GM18907 (cell line): ENCODE measurements at regions not wholly inside any gene's neighbourhood (a gene's known extent, or its start where the extent isn't known, plus 50 kb on each side); places are given as distances from the start of the nearest gene placed in this dataset.

ENCODE experiments used
- ATAC-seq: cut with Tn5 transposase; IDR thresholded peaks from one replicate; pipeline ENCODE4 v1.9.1; 2021; ENCODE audit warnings: mild to moderate bottlenecking, moderate library complexity; ENCODE audit not compliant: unreplicated experiment

DNA sequence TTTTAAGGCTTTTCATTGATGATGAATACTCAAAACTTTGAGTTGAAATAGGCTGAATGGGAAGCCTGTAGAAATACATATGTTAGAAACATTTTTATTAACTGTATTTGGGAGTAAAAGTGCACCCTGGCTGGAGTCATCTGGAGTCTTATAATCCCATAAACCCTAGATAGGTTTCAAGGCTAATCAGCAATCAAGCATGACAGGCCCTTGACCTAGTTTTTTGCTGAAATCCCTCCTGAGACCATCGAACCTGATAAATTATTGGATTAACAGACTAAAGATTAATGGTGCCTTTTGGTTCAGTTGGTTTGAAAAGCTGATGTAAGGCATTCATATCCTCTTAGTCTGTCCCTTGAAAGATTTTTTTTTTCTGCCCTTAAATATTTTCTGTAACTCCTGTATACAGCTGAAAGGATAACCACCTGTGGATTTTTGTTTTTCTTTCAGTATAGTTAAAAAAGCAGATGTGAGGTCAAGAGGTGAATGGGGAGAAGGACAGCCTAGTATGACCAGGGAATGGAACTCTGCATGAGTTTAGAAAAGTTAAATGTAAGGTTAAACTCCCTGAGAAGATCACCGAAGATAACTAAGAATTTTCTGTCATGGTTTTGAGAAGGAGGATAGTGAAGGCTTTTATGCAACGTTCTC lies 69.4 kb upstream of the STXBP5L start:
- ATAC-seq = no peak

- no peak for ATAC-seq
Measured at GRCh38 chr3:120839120-120839519, 68.9 kb upstream of the STXBP5L start.

DNA sequence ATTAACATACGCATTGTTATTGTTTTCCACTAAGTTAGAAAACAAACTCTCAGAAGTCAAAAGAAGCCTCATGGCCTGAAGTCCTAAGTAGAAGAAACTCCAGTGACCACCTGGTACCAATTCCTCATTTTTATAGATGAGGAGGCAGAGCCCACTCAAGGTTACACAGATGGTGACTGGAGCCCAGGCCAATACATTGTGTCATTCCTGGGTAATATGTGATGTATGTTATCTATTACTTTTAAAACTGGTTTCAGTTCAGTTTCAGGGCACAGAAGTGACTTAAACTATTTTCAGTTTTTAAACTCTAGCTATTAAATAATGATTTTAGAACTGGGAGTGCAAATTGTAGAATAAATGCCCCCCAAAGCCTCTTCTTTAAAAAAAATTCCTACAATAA lies 66.7 kb upstream of the STXBP5L start:
- peak; percentile 82 for ATAC-seq

- ATAC-seq = no peak
Measured at GRCh38 chr3:120846073-120846472, 61.9 kb upstream of the STXBP5L start.

GRCh38 chr3:120848503-120848902 lies 59.5 kb upstream of the STXBP5L start:
- ATAC-seq = no peak

GRCh38 chr3:120850381-120851295 lies 57.4 kb upstream of the STXBP5L start:
- no peak for ATAC-seq

- no peak for ATAC-seq
Measured at GRCh38 chr3:120852412-120852811, 55.6 kb upstream of the STXBP5L start.

DNA sequence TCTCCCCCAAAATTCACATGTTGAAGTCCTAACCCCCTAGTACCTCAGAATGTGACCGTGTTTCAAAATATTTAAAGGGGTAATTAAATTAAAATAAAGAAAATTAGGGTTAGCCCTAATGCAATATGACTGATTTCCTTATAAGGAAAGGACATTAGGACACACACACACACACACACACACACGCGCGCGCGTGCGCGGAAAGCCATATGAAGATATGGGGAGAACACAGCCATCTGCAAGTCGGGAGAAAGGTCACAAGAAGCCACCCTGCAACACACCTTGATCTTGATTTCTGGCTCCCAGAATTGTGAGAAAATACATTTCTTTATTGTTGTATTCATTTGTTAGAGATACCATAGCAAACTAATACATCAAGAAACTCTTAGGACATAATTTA lies 54.6 kb upstream of the STXBP5L start:
- ATAC-seq = no peak

DNA sequence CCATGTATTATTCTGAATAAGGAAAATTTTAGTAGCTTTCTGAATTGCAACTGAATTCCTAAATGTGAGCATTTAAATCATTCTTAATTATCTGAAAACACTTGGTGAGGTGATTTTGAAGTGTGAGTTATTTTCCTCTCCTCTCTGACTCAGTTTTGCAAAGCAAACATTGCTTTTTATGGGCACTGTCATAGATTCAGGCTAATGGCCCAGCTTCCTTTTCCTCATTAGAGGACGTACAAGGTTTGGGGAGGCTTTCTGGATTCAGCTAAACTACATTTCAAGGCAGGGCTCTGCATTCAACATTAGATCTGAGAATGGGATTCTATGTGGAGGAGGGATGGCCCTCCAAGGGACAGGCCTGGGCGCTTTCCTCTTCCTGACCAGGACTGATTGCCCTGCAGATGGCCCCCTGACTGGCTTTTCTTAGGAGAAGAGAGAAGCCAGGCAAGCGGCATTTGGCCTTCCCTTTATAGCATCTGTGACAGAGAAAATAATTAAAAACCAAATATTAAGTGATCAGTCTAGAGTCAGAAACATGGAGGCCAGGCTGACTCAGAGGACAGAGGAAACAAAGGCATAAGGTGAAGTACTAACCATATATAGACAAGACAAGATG lies 53.0 kb upstream of the STXBP5L start:
- ATAC-seq = no peak

DNA sequence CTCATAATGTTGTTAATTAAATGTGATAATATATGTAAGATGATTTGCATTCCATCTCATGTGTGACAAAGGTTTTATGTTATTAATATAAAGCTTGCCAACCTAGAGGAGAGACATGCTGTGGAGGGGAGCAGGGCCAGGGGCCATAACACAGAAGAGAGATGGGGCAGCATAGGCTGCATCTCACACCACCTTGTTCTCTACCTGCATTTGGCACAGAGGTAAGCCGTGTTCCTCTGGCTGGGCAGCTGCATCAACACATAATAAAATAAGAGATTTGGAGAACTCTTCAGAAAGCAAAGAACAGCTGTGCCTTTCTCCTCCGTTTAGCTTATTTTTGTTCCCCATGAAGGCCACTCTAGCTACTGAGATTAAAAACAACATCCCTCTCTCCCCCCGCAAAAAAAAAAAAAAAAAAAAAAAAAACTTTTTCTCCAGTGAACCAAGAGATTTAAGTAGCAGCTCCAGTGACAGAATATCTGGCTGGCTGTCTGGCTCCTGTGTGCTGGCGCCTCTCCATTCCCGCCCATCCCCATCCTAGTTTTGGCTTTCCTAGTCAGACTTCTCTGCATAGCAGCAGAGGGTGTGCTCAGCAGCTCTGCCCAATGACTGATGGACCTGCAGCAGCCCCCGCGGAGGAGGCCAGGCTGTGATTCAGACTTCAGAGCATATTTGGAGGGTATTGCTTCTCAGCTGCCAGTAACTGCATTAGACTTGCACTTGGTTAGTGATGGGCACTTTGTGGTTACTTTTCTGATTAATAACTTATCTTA lies 52.2 kb upstream of the STXBP5L start:
- ATAC-seq = no peak
